Cardiac septum (tissue), 1 donor: ENCODE measurements at regions not wholly inside any gene's neighbourhood (a gene's known extent, or its start where the extent isn't known, plus 50 kb on each side); places are given as distances from the start of the nearest gene placed in this dataset.
"Not testable (repeated sequence)": the region's sequence is repeated elsewhere in the genome, so short reads cannot be mapped to it uniquely, and the experiment has no call there.

Source experiments
- DNase-seq: peaks from one replicate; pipeline ENCODE4 v3.0.0-alpha.2; 2020; ENCODE audit warnings: low spot score
- intact Hi-C: fragments of 100-400 bp; cut with DNase I; formaldehyde crosslinking; loops from one replicate; pipeline ENCODE4 v1.14.0; 2022
- donor health status: DM: no; HTN: no; CAD: no.

DNA sequence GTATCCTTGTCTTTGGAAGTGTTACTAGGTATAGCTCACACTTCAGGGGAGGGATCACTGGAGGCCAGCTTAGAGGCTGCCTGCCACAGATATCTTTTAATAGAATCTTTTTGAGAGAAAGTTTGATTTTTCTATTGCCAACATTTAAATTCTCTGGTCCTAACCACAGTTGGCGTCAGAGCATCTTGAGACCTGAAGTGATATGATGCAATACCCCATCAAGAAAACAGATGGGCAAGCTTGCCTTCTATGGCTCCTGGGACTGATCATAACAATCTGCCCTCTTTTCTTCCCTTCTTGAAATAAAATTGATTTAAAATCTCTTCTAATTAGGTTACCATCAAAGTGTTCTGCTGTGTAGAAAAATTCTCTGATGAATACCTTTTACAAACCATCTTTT, 105.5 kb upstream of the ACKR3 start:
- intact Hi-C loops = no loop called here

DNA sequence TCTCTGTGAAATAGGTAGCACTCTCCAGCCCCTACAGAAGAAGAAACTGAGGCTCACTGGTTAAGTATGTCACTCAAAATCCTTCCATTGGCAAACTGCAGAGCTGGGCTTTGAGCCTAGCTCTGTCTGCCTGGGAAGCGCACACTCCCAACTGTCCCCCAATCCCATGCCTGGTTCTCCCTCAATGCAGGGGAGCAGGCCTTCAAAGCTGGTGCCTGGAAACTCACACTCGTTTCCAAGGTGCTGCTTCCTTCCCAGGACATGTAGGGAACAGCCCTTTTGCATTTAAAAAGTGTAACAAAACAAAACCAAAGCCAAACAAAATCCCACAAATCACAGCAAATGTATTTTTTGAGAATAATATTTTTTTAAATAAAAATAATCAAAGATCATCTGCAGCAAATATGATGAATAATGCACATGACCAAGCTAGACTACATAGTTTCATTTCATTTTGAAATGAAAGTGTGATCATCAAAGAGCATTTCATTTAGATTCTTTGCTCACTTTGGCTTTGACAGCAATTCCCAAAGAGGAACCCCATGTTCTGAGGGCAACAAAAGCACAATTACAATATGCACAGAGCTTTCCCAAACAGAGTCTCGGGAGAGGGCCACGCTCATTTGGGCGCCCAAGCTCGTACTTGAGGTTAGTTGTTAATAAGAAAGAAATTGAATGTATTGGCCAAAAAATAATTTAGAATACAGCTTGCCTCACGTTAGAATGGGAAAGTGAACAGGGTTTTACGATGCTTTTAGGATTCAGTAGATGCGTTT, 96.7 kb upstream of the ACKR3 start:
- intact Hi-C loops = no loop called here
- DNase-seq = no peak

More for the DNA sequence above, 105.5 kb upstream of the ACKR3 start:
- no peak for DNase-seq

DNA sequence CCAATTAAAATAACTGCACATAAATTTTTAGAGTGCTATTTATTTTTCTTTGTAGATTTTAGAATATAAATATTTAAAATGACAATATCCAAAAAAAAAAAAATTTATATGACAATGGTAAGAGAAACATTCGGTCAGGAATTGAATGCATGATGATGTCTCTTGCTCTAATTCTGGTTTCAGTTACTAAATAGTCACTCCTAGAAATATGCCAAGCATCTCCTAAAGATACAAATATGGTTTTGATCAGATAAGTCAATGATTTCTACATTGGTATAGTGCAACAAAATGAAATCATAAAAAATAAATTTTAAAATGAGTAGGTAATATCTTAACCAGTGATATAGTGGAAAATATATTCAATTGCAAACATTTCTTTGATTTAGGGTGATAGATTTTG, 95.9 kb upstream of the ACKR3 start:
- intact Hi-C loops = no loop called here
- DNase-seq = no peak

DNA sequence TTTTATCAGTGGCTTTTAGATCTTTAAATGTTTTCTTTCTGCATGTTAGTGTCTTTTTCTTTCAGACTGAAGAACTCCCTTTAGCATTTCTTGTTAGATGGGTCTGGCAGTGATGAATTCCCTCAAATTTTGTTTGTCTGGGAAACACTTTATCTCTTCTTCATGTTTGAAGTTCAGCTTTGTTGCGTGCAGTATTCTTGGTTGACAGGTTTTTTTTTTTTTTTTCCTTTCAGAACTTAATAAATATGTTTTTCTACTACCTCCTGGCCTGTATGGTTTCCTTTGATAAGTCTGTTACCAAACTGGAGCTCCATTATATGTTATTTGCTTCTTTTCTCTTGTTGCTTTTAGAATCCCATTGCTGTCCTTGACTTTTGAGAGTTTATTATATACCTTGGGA, 89.8 kb upstream of the ACKR3 start:
- no peak for DNase-seq
- intact Hi-C loops = no loop called here

DNA sequence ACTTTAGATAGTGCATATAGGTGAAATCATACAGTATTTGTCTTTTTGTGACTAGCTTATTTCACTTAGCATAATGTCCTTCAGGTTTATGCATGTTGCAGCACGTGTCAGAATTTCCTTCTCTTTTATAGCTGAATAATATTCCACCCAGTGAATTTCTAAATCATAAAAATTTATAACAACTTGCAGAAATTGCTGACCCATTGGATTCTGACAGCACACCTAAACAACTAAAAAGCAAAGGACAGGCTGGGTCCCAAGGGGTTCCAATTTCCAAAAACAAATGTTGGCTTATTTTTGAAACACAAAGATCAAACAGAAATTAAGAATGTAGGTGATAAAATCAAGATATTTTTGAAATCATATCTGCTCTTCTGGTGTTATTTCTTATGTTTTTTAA, 86.5 kb upstream of the ACKR3 start:
- no peak for DNase-seq
- intact Hi-C loops = no loop called here

DNA sequence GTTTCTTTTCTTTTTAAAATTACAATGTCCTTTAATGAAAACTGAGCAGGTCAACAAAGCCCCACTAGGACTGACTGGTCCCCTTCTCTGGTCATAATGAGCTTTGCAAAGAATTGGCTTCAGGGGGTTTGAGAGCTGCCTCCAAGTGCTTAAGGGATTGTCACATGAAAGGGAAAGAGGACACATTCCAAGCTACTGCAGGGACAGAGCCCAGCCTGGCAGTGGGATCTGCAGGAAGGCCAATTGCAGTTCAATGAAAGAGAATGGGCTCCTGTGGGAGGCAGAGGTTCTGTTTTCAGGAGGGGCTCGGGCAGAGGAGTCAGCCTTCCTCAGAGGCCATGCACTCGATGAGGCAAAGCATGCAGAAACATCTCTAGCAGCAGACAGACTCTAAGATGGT, 84.1 kb upstream of the ACKR3 start:
- intact Hi-C loops = no loop called here
- no peak for DNase-seq

DNA sequence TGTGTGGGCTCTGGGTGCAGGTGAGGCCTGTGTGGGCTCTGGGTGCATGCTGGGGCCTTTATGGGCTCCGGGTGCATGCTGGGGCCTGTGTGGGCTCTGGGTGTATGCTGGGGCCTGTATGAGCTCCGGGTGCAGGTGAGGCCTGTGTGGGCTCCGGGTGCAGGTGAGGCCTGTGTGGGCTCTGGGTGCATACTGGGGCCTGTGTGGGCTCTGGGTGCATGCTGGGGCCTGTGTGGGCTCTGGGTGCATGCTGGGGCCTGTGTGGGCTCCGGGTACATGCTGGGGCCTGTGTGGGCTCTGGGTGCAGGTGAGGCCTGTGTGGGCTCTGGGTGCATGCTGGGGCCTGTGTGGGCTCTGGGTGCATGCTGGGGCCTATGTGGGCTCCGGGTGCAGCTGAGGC, 80.5 kb upstream of the ACKR3 start:
- intact Hi-C loops, DNase-seq: not testable (repeated sequence)

DNA sequence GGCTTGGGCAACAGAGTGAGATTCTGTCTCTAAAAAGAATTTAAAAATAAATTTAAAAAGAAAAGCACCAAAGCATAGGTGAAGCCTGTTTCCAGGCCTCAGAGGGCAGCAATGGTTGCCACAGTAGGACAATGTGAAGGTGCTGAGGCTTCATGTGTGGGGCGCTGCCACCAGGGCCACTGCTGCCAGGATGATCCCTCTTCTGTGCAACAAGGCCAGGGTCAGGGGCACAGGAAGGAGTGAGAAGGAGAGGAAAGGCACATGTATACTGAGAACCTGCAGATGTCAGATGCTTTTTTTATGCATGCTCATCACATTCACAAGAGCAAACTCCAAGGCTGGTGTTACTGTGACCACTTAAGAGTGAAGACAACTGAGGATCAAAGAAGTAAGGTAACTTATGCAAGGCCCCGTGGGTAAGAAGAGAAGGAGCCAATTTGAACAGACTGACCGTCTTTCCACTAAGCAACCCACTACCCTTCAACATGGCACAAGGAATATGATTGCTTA, 79.7 kb upstream of the ACKR3 start:
- no peak for DNase-seq
- intact Hi-C loops = no loop called here

DNA sequence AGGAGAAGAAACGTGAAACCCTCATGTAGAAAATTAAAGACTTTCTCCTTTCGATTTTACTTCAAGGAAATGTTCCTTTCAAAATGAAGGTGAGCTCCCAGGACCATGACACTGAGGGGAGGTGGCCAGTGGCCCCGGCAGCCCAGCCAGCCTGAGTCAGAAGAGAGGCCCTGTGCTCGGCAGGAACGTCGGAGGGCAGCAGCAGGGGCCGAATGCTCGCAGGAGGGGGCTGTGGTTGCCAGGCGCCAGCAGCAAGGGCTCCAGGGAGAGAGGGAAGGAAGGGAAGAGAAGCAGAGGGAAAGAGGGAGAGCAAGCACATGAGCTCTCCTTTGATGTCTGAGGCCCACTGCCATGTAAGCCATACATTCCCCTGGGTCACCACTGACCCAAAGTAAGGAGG, 73.3 kb upstream of the ACKR3 start:
- no peak for DNase-seq
- intact Hi-C loops = no loop called here

DNA sequence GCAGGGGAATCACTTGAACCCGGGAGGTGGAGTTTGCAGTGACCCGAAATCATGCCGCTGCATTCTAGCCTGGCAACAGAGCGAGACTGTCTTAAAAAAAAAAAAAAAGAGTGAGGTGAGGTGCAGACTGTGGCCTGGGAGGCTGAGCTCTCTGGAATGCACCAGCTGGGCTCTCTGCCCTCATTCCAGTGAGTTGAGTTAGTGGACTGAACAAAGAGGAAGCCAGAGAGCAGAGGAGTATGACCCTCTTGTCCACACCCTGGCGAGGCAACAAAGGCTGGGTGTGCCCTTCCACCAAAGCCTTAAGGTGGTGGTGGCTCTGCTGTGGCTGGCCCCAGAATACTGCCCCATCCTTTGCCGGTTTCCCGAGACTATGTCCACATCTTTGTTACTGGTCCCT, 71.3 kb upstream of the ACKR3 start:
- intact Hi-C loops = no loop called here
- no peak for DNase-seq

DNA sequence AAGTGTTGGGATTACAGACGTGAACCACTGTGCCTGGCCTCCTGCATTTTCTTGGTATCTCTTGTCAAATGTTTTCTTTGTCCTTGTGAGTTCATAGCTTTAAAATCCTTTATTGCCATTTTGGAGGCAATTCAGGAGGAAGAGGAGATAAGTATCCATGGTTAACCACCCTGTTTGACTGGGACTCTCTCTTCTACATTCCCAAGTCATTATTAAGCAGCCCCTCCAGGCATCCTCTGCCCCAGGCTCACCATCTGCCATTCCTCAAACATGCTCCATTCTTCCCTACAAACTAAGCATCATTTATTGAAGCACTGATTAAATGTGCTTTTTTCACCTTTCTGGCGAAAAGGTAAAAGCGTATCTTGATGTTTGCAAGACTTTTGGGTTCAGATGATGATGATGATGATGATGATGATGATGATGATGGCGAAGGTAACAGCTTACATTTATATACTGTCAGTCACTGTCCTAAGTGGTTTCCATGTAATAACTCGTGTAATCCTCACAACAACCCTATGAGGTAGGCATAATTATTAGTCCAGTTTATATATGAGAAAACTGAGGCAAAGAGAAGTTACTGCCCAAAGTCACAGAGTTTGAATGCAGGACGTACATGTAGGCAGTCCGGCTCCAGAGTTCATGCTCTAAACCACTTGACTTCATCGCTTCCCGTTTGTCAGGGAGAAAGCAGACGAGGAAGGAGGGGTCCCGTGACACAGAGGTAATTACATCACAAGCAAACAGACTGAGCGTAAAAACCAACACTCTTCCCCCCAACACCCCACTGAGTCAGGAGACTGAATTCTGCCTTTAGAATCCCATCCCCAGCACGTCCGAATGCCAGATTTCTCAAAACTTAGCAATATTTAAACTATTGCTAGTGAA, 69.7 kb upstream of the ACKR3 start:
- intact Hi-C loops = no loop called here
- no peak for DNase-seq

DNA sequence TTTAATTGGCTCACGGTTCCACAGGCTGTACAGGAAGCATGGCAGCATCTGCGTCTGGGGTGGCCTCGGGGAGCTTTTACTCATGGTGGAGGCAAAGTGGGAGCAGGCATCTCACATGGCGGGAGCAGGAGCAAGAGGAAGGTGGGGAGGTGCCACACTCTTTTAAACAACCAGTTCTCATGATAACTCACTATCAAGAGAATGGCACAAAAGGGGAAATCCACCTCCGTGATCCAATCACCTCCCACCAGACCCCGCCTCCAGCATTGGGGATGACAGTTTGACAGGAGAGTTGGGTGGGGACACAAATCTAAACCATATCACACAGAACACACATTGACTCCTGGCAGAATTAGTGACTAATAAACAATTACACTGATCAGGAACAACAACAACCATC, 68.6 kb upstream of the ACKR3 start:
- intact Hi-C loops = no loop called here
- DNase-seq = no peak

DNA sequence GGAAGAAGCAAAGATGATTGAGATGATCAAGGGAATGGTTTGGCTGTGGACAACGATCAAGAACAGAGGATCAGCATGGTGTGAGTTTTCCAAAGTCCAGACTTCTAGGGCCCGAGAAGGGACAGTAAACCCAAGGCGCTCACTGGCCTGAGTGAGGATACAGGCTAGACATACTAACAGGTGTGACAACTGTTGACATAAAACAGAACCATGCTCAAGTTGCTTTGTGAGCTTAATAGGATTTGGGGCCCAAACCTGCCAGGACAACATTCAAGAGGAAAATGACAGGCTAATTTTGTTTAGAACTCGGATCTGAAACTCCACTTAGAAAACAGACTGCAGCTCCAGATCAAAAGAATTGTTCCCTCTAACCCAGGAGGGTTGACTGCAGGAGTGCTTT, 68.1 kb upstream of the ACKR3 start:
- DNase-seq = no peak
- intact Hi-C loops = no loop called here

DNA sequence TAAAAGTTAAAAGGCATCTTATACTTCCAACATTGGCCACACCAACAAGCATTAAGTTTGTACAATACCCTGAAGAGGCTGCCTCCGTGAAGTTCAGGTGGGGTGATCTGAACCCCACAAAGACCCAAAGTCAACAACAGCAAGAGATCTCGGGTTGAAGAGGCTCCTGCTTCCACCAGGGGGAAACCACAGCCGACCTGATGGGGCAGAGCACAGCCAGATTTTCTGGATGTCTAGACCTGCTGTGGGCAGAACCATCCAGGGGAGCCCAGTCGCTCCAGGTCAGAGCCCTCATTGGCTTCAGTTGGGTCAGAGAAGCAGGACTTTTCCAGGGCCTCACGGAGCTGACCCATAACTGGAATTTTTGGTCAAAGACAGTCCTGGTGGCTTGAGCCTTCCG, 66.5 kb upstream of the ACKR3 start:
- intact Hi-C loops = no loop called here
- no peak for DNase-seq

DNA sequence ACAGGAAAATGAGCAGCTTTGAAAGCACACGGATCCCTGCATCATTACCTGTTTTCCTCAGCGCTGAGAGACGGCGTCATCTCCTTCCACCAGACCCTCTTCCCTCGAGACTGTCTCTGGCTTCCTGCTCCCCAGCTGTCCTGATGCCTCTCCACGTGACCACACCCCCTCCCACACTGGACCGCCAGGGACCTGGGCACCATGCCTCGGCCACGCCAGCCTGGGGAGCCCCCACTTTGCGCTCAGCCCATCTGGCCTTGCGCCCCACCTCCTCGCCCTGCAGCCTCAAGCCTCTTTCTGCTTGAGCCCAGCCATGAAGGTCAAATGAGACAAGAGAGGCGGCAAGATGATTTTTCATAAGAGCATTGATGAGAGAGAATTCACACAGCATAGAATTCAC, 66.0 kb upstream of the ACKR3 start:
- no peak for DNase-seq
- intact Hi-C loops = no loop called here

DNA sequence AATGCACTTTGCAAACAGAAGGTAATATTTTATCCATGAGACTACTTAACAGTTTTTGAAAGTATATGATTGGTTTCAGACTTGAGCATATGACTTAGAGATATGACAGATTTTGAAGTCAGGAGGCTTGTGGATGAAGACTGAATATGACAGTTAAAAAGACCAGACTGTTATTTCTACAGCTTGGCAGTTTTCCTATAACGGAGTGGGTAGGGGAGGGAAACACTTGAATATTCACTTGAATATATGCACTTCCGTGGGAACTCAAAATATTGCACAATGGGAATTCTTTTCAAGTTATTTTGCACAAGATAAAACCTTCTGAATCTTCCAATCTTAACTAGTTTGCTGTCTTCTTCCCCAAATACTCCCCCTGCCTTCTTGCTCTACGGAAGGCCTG, 64.6 kb upstream of the ACKR3 start:
- DNase-seq = no peak
- intact Hi-C loops = no loop called here

DNA sequence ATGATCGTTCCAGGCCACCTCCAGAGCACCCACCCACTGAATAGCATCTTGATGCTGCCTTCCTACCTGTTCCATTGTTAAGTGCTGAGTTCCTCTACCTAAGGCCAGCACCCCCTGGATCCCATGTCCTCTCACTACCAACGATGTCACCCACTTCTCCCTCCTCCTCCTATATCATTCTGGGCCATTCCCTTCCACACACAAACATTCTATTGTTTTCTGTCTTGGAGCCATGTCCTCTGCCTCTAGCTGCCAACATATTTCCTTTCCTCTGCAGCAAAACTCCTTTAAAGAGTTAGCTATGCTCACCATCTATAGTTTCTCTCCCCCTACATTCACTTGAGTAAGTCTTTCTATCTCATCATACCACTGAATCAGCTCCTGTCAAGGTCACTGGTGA, 64.0 kb upstream of the ACKR3 start:
- intact Hi-C loops = no loop called here
- no peak for DNase-seq

DNA sequence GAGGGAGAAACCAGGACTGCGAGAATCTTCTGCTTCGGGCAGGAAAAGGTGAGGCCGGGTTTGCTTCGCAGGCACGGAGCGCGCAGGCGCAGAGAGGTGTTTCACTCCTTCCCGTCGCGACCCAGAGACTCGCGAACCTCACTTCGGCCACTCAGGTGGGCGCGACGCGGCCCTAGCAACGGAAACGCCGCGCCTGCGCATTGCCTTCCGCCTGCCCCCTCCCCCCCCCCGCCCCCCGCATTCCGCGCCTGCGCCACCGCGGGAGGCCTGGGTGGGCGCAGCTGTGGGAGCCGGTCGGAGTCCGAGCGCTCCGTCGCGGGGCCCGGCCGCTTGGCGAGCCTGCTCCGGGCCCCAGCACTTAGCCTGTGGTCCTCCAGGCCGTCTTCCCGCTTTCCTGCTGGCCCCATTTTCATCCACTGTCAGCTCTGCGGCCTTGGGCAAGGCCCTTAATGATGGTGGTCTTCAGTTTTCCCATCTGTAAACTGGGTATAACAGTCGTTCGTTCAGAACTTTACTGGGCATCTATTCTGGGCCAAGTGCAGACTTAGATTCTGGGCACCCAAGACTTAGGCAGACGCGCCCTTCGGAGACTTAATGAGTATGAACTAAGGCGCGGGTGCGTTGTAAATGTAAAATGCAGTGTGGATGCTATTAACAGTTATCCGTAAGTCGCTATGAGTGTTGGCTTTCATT, 62.1 kb upstream of the ACKR3 start:
- intact Hi-C loops = no loop called here
- no peak for DNase-seq

DNA sequence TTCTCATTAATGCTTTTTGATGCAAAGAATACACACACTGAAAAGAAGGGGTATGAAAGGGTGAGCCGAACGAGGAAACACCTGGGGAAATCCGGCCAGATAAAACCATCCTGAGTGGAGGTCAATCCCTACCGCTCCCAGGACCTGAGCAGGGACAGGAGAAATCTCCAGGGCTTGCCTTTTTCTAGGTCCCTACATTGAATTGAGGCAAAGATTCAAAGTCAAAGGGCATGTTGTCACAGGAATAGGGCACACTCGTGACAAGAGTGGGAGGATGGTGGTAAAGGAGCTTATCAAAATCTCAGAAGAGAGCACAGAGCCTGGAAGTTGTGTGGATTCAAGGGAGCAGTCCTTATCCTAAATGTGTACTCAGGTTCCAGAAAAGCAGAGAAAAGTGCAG, 61.2 kb upstream of the ACKR3 start:
- DNase-seq = no peak
- intact Hi-C loops = no loop called here

DNA sequence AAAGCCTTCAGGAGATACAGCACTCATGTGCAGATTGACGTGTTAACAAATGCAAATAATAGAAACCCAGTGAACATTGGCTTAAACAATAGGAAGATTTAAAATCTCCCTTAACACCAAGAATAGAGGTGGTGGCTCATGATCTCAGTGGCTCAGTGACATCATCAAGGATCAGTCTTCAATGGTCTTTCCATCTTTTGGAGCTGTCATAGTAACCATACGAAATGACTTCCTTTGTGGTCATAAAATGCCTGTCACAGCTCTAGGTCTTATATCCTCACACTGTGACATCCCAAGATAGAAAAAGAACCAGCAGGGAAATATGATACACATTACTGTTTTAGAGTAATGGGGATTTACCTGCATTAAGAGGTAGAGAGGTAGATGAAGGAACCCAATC, 59.6 kb upstream of the ACKR3 start:
- intact Hi-C loops = loop anchor here (5.0 kb wide), 1 partner anchor 158 kb away; no protein-coding TSS in a partner anchor
- no peak for DNase-seq
